Activated CD8-positive, alpha-beta T cell treated with anti-CD3 and anti-CD28 coated beads for 36 hours (primary cell): ENCODE measurements at regions not wholly inside any gene's neighbourhood (a gene's known extent, or its start where the extent isn't known, plus 50 kb on each side); places are given as distances from the start of the nearest gene placed in this dataset.
"Not testable (repeated sequence)": the region's sequence is repeated elsewhere in the genome, so short reads cannot be mapped to it uniquely, and the experiment has no call there.

Experiments
- ATAC-seq: fragments of 200-7000 bp; cut with Tn5 transposase; one replicate; pipeline ENCODE4 v1.10.0; 2021; ENCODE audit warnings: mild to moderate bottlenecking, moderate library complexity
- CTCF ChIA-PET: fragments of 350-600 bp; sonication (Branson Sonifier 250); formaldehyde crosslinking; loops from one replicate; lab custom pipeline; 2021; ENCODE audit warnings: antibody characterized with exemption; lab: Charles Lee
- POLR2A ChIA-PET: fragments of 350-600 bp; sonication (Branson Sonifier 250); formaldehyde crosslinking; loops from one replicate; lab custom pipeline; 2021; ENCODE audit warnings: antibody characterized with exemption; lab: Charles Lee
- DNase-seq: peaks from one replicate; pipeline ENCODE4 v3.0.0-alpha.2; 2020
- H3K27ac Mint-ChIP-seq: one replicate; pipeline ENCODE4 v1.8.0; 2021; ENCODE audit warnings: mild to moderate bottlenecking, mixed read lengths
- H3K27me3 Mint-ChIP-seq: one replicate; pipeline ENCODE4 v1.8.0; 2021; ENCODE audit warnings: mixed read lengths
- H3K36me3 Mint-ChIP-seq: one replicate; pipeline ENCODE4 v1.8.0; 2021; ENCODE audit warnings: low read depth, mixed read lengths
- H3K4me1 Mint-ChIP-seq: one replicate; pipeline ENCODE4 v1.8.0; 2021; ENCODE audit warnings: low read depth, mixed read lengths
- H3K4me3 Mint-ChIP-seq: one replicate; pipeline ENCODE4 v1.8.0; 2021; ENCODE audit warnings: mild to moderate bottlenecking, moderate library complexity, mixed read lengths
- H3K9me3 Mint-ChIP-seq: one replicate; pipeline ENCODE4 v1.8.0; 2021; ENCODE audit warnings: mixed read lengths
- intact Hi-C: fragments of 100-400 bp; cut with micrococcal nuclease; formaldehyde crosslinking; loops from one replicate; pipeline ENCODE4 v1.10.0; 2022
- TF ChIP-seq, protein P1 (sequence below): fragments of 200-600 bp; IDR thresholded peaks from one replicate; pipeline ENCODE4 v1.8.0; 2022; ENCODE audit warnings: antibody characterized with exemption, mild to moderate bottlenecking

DNA sequence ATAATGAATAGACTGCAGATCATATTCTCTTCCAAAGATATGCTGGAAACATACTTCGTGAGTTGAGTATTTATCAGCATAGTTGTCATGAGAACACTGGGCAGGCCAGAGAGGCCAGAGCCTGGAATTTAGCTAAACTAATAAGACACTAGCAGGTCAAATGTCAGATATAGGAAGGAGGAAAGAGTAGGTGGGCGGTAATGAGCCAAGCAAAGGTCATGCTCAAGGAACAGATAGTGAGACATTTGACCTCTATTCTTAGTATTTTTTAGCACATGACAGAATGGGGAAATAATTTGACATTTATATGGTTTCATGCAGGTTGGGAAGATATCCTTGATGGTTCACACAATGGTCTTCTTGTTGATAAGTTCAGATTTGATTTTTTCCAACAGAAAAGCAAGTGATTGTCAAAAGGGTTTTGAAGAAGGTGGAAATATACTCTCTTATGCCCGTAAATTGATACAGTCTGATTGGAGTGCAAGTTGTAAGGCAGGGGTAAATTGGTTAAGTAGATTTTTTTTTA is 99.6 kb upstream of the GOLGA6L4 start:
- H3K27ac Mint-ChIP-seq, H3K36me3 Mint-ChIP-seq, intact Hi-C loops, H3K4me3 Mint-ChIP-seq, CTCF ChIA-PET, H3K27me3 Mint-ChIP-seq, H3K9me3 Mint-ChIP-seq, H3K4me1 Mint-ChIP-seq, ATAC-seq, POLR2A ChIA-PET, DNase-seq: not testable (repeated sequence)

DNA sequence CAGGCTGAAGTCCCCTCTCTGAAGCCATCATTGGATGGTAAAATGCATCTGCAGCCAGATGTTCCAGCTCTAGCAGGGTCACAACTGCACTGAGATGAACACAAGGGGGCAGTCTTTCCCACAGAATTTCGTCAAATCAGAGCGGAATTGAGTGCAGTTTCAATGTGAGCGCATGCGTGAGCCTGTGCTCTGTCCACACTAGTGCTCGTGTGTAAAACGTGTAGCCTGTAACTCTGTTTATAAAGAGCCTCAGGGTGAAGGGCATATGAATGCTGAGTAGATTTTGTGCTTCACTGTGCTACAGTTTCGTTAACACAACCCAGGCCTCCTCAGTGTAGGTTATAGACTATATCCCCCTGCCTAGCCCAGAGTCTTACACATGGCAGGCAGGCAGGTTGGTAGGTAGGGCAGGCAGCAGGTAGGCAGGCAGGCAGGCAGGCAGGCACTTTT is 92.7 kb upstream of the GOLGA6L4 start:
- H3K4me3 Mint-ChIP-seq, result peak overlapping the region; percentile 25
- H3K27ac Mint-ChIP-seq, result peak overlapping the region; percentile 30
- TF ChIP-seq, protein P1, sequence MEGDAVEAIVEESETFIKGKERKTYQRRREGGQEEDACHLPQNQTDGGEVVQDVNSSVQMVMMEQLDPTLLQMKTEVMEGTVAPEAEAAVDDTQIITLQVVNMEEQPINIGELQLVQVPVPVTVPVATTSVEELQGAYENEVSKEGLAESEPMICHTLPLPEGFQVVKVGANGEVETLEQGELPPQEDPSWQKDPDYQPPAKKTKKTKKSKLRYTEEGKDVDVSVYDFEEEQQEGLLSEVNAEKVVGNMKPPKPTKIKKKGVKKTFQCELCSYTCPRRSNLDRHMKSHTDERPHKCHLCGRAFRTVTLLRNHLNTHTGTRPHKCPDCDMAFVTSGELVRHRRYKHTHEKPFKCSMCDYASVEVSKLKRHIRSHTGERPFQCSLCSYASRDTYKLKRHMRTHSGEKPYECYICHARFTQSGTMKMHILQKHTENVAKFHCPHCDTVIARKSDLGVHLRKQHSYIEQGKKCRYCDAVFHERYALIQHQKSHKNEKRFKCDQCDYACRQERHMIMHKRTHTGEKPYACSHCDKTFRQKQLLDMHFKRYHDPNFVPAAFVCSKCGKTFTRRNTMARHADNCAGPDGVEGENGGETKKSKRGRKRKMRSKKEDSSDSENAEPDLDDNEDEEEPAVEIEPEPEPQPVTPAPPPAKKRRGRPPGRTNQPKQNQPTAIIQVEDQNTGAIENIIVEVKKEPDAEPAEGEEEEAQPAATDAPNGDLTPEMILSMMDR, result peak; percentile 80
- intact Hi-C loops, result no loop called here
- DNase-seq (peak; percentile 87), ATAC-seq (peak; percentile 100)
- no peaks in the 10 kb centered on the region for H3K36me3 Mint-ChIP-seq
- POLR2A ChIA-PET, result no interaction called here
- H3K27me3 Mint-ChIP-seq, result peaks cover 7% of the 10 kb centered on the region
- CTCF ChIA-PET, result interaction anchor here (0.8 to 1.1 kb wide), 3 partner anchors 51 to 72 kb away, joined by 3 to 5 read pairs (median 3); no protein-coding TSS in a partner anchor
- H3K9me3 Mint-ChIP-seq, result no peaks in the 10 kb centered on the region
- peaks cover 3% of the 10 kb centered on the region for H3K4me1 Mint-ChIP-seq

DNA sequence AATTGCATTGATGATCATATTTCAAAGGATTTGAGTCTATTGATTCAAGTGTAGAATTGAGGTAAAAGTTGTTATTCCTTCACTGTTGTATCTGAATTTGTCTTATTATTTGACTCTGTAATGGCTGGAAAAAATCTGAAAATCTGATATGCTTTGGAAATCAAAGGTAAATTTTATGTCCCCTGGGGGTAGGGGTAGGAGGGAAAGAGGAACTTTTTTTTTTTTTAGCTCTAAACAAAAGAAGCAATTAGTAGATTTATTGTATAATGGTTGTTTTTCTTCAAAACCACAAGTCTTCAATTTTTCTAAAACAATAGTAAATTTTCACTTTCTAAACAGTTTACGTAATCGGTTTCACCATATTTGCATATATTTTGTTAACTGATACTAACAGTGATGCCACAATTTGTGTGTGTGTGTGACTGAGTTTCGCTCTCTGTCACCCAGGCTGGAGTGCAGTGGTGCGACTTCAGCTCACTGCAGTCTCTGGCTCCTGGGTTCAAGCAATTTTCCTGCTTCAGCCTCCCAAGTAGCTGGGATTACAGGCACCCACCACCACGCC is 91.7 kb upstream of the GOLGA6L4 start:
- CTCF ChIA-PET, result interaction anchor here (0.8 kb wide), 1 partner anchor 249 kb away, joined by 3 read pairs; no protein-coding TSS in a partner anchor
- TF ChIP-seq, protein P1, result no peak
- peaks cover 3% of the 10 kb centered on the region for H3K4me1 Mint-ChIP-seq
- intact Hi-C loops, result no loop called here
- H3K36me3 Mint-ChIP-seq, result no peaks in the 10 kb centered on the region
- peaks cover 5% of the 10 kb centered on the region for H3K27me3 Mint-ChIP-seq
- ATAC-seq, result no peak
- H3K27ac Mint-ChIP-seq, result no peak overlapping the region
- no peaks in the 10 kb centered on the region for H3K9me3 Mint-ChIP-seq
- no peak overlapping the region for H3K4me3 Mint-ChIP-seq
- POLR2A ChIA-PET, result no interaction called here
- DNase-seq, result no peak

DNA sequence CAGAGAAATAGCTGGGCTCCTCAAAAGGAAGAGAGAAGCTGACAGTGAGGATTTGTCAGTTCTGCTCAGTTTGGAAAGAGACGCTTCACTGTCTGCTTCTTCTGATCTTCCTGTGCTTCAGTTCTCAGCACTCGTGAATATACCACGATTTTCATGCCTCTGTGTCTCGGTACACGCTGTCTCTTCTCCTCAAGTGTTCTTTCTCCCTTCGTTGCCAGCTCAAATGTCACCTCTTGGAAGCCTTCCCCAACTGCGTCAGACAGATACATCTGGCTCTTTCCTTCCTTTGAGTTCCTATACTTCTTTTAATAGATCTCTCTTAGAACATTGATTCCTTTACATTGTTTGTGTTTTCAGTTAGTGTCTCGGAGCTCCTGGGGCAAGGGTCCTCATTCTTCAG is 90.6 kb upstream of the GOLGA6L4 start:
- POLR2A ChIA-PET, ATAC-seq, intact Hi-C loops, H3K9me3 Mint-ChIP-seq, H3K4me1 Mint-ChIP-seq, H3K36me3 Mint-ChIP-seq, H3K4me3 Mint-ChIP-seq, CTCF ChIA-PET, DNase-seq, H3K27ac Mint-ChIP-seq, H3K27me3 Mint-ChIP-seq: not testable (repeated sequence)

DNA sequence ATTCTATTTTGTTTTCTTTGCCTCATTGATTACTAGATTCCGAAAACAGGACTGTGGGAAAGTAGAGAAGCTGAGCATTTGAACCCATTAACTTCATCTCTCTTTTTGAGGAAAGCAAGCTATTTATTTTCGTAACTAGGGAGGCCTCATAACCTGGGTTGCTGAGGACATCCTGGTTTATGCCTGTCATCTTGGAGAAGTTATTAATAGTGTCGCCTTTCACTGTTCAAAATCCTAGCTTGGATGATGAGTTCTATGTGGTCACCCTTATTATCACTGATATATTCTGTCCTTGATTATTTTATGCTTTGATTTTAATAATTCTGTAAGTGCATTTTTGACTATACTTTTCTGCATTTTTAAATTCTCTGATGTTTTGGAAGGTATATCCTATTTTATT is 89.3 kb upstream of the GOLGA6L4 start:
- intact Hi-C loops, DNase-seq, H3K27me3 Mint-ChIP-seq, POLR2A ChIA-PET, CTCF ChIA-PET, H3K36me3 Mint-ChIP-seq, H3K4me3 Mint-ChIP-seq, ATAC-seq, H3K4me1 Mint-ChIP-seq, H3K9me3 Mint-ChIP-seq, H3K27ac Mint-ChIP-seq: not testable (repeated sequence)

DNA sequence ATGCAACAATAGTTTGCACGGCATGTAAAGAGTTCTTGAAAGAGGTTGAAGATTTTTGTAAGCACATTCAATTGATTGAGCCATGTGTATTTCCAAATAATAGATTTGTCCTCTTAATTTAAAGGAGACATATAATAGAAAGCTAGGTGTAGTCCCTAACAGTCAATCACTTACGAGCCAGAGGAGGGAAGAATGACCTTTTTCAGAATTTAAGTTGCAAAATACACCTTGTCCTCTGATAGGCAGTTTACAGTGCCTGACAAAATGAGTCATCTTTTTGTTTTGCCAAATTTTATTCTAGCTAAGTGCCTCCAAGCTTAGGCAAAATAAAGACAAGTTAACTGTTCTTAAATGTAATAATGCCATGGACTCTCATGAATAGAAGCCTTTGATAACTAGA is 88.3 kb upstream of the GOLGA6L4 start:
- intact Hi-C loops, CTCF ChIA-PET, POLR2A ChIA-PET, H3K36me3 Mint-ChIP-seq, H3K9me3 Mint-ChIP-seq, DNase-seq, H3K4me1 Mint-ChIP-seq, ATAC-seq, H3K27ac Mint-ChIP-seq, H3K4me3 Mint-ChIP-seq, H3K27me3 Mint-ChIP-seq: not testable (repeated sequence)

DNA sequence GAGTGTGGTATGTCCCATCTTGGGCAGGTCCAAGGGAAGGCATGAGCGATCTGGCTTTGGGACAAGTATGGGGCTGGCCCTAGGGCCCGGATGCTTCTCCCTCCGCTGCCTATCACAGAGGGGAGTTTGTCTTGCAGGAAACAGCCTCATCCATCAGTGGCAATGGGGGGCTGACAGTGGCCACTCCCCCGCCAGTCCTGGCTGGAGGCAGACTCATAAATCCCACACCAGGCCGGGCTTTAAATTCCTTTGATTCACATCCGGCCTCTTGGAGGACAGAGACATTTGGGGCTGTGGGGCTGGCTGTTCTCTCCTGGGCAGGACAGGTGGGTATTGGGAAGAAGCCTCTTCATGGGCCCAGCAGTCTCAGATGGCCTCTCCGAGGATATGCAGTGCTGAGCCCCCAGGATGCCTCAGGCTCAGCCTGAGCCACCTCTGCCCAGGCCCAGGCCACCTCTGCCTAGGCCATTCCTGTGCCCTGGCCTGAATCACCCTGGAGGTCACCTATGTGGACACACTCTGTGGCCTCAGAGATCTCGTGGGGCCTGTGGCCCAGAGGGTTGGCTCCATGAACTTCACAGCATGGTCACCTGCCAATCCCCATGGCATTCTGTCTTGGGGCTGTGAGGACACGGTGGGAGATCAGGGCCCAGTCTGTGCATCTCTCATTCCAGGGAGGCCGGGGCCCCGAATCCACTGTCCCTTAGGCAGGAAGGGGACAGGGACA is 84.2 kb upstream of the GOLGA6L4 start:
- no peak for DNase-seq
- intact Hi-C loops, result no loop called here
- H3K27ac Mint-ChIP-seq, result no peak overlapping the region
- no peak for ATAC-seq
- H3K4me3 Mint-ChIP-seq, result no peak overlapping the region
- no peaks in the 10 kb centered on the region for H3K36me3 Mint-ChIP-seq
- no peaks in the 10 kb centered on the region for H3K9me3 Mint-ChIP-seq
- ChIA-PET CTCF (no interaction called here), POLR2A (no interaction called here)
- H3K27me3 Mint-ChIP-seq, result no peaks in the 10 kb centered on the region
- no peaks in the 10 kb centered on the region for H3K4me1 Mint-ChIP-seq
- TF ChIP-seq, protein P1, result no peak

DNA sequence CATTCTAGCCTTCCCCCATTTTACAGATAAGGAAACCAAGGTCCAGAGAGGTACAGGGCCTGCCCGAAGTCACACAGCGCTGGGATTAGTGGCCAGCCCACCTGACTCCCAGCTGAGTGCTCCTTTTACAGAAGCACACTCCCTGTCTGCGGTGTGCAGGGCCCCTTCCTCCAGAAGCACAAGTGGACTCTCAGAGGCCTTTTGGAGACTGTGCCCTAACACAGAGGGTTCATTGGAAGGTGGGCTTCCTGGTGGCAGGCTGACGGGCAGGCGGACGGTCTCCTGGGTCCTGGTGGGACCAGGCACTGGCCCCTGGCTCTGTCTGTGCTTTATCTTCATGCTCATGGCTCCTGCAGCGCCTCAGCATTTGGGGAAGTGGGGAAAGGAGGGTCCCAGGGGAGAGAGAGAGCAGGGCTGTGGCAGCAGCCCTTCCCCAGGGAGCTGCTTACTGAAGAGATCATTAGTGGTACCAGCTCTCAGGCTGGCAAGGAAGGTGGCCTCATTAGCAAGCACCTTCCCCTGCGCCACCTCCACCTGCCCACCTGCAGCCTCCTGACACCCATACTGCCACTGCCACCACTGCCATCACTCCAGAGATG is 83.1 kb upstream of the GOLGA6L4 start:
- not testable (repeated sequence) for H3K27ac Mint-ChIP-seq, ATAC-seq

DNA sequence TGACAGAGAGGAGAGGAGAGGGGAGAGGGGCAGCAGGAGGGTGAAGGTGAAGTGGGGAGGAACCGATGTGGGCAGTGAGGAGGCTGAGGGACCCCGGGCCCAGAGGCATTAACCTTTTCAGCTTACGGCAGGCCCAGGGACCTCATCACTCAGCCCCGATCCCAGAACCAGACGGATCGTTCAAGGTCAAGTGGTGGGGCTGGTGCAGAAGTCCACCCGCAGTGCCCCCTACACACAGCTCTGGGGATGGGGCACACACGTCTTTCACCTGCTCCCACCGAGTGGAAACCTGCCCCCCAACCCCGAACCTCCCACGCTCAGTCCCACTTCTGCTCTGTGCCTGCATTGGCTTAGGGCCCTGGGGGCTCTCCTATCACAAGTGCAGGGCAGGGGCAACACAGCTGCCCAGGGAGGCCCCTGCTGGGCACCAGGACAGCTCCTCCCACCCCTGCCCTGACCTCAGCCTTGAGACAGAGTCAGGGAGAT is 81.9 kb upstream of the GOLGA6L4 start:
- H3K4me3 Mint-ChIP-seq, H3K27ac Mint-ChIP-seq, CTCF ChIA-PET, H3K36me3 Mint-ChIP-seq, intact Hi-C loops, H3K27me3 Mint-ChIP-seq, DNase-seq, H3K9me3 Mint-ChIP-seq, ATAC-seq, H3K4me1 Mint-ChIP-seq, POLR2A ChIA-PET: not testable (repeated sequence)

More for the DNA sequence above, 83.1 kb upstream of the GOLGA6L4 start:
- DNase-seq, H3K27me3 Mint-ChIP-seq, H3K9me3 Mint-ChIP-seq, POLR2A ChIA-PET, H3K4me3 Mint-ChIP-seq, CTCF ChIA-PET, H3K4me1 Mint-ChIP-seq, H3K36me3 Mint-ChIP-seq, intact Hi-C loops: not testable (repeated sequence)
